Gastrocnemius medialis (tissue), 4 donors: ENCODE measurements at regions not wholly inside any gene's neighbourhood (a gene's known extent, or its start where the extent isn't known, plus 50 kb on each side); places are given as distances from the start of the nearest gene placed in this dataset.

ENCODE experiments used
- ATAC-seq, 2 donors: fragments of 150-250 bp; one replicate each; pipeline ENCODE4 v1.9.1; 2016
- DNase-seq, 2 donors: peaks; one replicate each; pipeline ENCODE4 v3.0.0-alpha.2; 2019
- H3K27ac ChIP-seq, 4 donors: fragments of 200-600 bp; sonication (generic); 1 replicate in 1 of 4; 2 replicates in 3 of 4; pipeline ENCODE4 v1.5.1; 2016 to 2018; ENCODE audit warnings: mild to moderate bottlenecking in 2 of 4, moderate library complexity in 1 of 4
- H3K27me3 ChIP-seq, 3 donors: fragments of 200-600 bp; sonication (generic) in 2 of 3; 1 replicate in 1 of 3; 2 replicates in 2 of 3; pipeline versions ENCODE4 v1.5.1 to v1.6.0; 2016 to 2019; ENCODE audit warnings: mild to moderate bottlenecking in 1 of 3, moderate library complexity in 1 of 3
- H3K36me3 ChIP-seq, 2 donors: fragments of 200-600 bp; sonication (generic) in 1 of 2; one replicate each; pipeline ENCODE4 v1.5.1; 2017 to 2018
- H3K4me1 ChIP-seq, 2 donors: fragments of 200-600 bp; sonication (generic) in 1 of 2; one replicate each; pipeline ENCODE4 v1.5.1; 2016 to 2017; ENCODE audit warnings: mild to moderate bottlenecking in 2 of 2
- H3K4me3 ChIP-seq, 4 donors: fragments of 200-600 bp; sonication (generic) in 3 of 4; 1 replicate in 1 of 4; 2 replicates in 3 of 4; pipeline ENCODE4 v1.5.1; 2016 to 2019; ENCODE audit warnings: mild to moderate bottlenecking in 2 of 4
- H3K9me3 ChIP-seq, 3 donors: fragments of 200-600 bp; sonication (generic) in 2 of 3; 1 replicate in 1 of 3; 2 replicates in 2 of 3; pipeline ENCODE4 v1.5.1; 2016 to 2019
- POLR2A ChIP-seq, 2 donors: fragments of 450-650 bp; IDR thresholded peaks; one replicate each; pipeline ENCODE4 v1.6.1; 2017; ENCODE audit warnings: antibody characterized with exemption in 2 of 2, mild to moderate bottlenecking in 2 of 2, moderate library complexity in 2 of 2
- in situ Hi-C, 4 donors: fragments of 200-750 bp; cut with MboI; loops; one replicate each; pipeline versions ENCODE4 v1.15.0 to v1.8.0; 2017; ENCODE audit warnings: low sequenced_read_pairs in 4 of 4
- intact Hi-C: fragments of 100-400 bp; cut with DNase I; formaldehyde crosslinking; loops from one replicate; pipeline ENCODE4 v1.15.1; 2023; ENCODE audit warnings: low total_unique reads
- TF ChIP-seq, protein P1 (sequence below), 5 experiments: fragments of 450-650 bp in 3 of 5; fragments of 200-600 bp in 2 of 5; sonication (generic) in 2 of 5; IDR thresholded peaks in 4 of 5; conservative IDR thresholded peaks in 1 of 5; 1 replicate in 4 of 5; 2 replicates in 1 of 5; pipeline ENCODE4 v1.5.1; 2016 to 2019; ENCODE audit warnings: antibody characterized with exemption in 5 of 5, mild to moderate bottlenecking in 3 of 5, moderate library complexity in 3 of 5

GRCh38 chr12:59911516-59911915 is 315.7 kb downstream of the SLC16A7 start:
- no peaks in the 10 kb centered on the region for H3K9me3 ChIP-seq
- intact Hi-C loops, result no loop called here
- no peaks in the 10 kb centered on the region for H3K27me3 ChIP-seq
- no peaks in the 10 kb centered on the region for H3K36me3 ChIP-seq
- no peak for ATAC-seq
- H3K4me3 ChIP-seq, result no peak overlapping the region
- H3K27ac ChIP-seq, result no peak overlapping the region
- in situ Hi-C loops, result no loop called here
- TF ChIP-seq, protein P1, sequence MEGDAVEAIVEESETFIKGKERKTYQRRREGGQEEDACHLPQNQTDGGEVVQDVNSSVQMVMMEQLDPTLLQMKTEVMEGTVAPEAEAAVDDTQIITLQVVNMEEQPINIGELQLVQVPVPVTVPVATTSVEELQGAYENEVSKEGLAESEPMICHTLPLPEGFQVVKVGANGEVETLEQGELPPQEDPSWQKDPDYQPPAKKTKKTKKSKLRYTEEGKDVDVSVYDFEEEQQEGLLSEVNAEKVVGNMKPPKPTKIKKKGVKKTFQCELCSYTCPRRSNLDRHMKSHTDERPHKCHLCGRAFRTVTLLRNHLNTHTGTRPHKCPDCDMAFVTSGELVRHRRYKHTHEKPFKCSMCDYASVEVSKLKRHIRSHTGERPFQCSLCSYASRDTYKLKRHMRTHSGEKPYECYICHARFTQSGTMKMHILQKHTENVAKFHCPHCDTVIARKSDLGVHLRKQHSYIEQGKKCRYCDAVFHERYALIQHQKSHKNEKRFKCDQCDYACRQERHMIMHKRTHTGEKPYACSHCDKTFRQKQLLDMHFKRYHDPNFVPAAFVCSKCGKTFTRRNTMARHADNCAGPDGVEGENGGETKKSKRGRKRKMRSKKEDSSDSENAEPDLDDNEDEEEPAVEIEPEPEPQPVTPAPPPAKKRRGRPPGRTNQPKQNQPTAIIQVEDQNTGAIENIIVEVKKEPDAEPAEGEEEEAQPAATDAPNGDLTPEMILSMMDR (IDR thresholded peaks at IDR 0.05 in 4 of 5, conservative IDR thresholded peaks at IDR 0.05 in 1 of 5), result no peak
- TF ChIP-seq POLR2A (IDR thresholded peaks at IDR 0.05), result no peak
- DNase-seq, result no peak
- H3K4me1 ChIP-seq, result no peaks in the 10 kb centered on the region

GRCh38 chr12:59916988-59917387 is 321.2 kb downstream of the SLC16A7 start:
- no peak overlapping the region for H3K27ac ChIP-seq
- H3K9me3 ChIP-seq, result no peaks in the 10 kb centered on the region
- intact Hi-C loops, result no loop called here
- no peak for ATAC-seq
- H3K4me1 ChIP-seq, result no peaks in the 10 kb centered on the region
- no peak for DNase-seq
- no peaks in the 10 kb centered on the region for H3K27me3 ChIP-seq
- no peak overlapping the region for H3K4me3 ChIP-seq
- in situ Hi-C loops, result no loop called here
- TF ChIP-seq, protein P1 (IDR thresholded peaks at IDR 0.05 in 4 of 5, conservative IDR thresholded peaks at IDR 0.05 in 1 of 5), result no peak
- TF ChIP-seq POLR2A (IDR thresholded peaks at IDR 0.05), result no peak
- no peaks in the 10 kb centered on the region for H3K36me3 ChIP-seq

GRCh38 chr12:59927032-59927431 is 331.2 kb downstream of the SLC16A7 start:
- Histone ChIP-seq H3K9me3 (no peaks in the 10 kb centered on the region), H3K4me1 (no peaks in the 10 kb centered on the region), H3K4me3 (no peak overlapping the region), H3K36me3 (no peaks in the 10 kb centered on the region), H3K27me3 (no peaks in the 10 kb centered on the region), H3K27ac (no peak overlapping the region)
- ATAC-seq (no peak), DNase-seq (no peak)
- intact Hi-C loops (no loop called here), in situ Hi-C loops (no loop called here)
- TF ChIP-seq POLR2A (IDR thresholded peaks at IDR 0.05), result no peak
- TF ChIP-seq, protein P1 (IDR thresholded peaks at IDR 0.05 in 4 of 5, conservative IDR thresholded peaks at IDR 0.05 in 1 of 5), result no peak

DNA sequence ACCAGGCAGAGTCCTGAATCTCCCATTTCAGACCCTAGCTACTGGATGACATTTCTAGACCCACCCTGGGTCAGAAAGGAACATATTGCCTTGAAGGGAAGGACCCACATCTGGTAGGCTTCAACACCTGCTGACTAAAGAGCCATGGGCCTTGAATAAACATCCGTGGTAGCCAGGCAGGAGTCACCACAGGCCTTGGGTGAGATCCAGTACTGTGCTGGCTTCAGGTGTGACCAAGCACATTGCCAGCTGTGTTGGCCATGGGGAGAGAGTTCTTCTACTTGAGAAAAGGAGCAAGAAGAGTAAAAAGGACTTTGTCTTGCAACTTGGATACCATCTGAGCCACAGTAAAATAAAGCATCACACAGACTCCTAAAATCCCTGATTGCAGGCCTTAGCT is 332.6 kb downstream of the SLC16A7 start:
- H3K36me3 ChIP-seq, result no peaks in the 10 kb centered on the region
- H3K4me1 ChIP-seq, result no peaks in the 10 kb centered on the region
- in situ Hi-C loops, result no loop called here
- ATAC-seq (no peak), DNase-seq (no peak)
- no peaks in the 10 kb centered on the region for H3K9me3 ChIP-seq
- H3K27ac ChIP-seq, result no peak overlapping the region
- TF ChIP-seq, protein P1 (IDR thresholded peaks at IDR 0.05 in 4 of 5, conservative IDR thresholded peaks at IDR 0.05 in 1 of 5), result no peak
- no peak for TF ChIP-seq POLR2A (IDR thresholded peaks at IDR 0.05)
- H3K4me3 ChIP-seq, result no peak overlapping the region
- H3K27me3 ChIP-seq, result no peaks in the 10 kb centered on the region
- intact Hi-C loops, result no loop called here

DNA sequence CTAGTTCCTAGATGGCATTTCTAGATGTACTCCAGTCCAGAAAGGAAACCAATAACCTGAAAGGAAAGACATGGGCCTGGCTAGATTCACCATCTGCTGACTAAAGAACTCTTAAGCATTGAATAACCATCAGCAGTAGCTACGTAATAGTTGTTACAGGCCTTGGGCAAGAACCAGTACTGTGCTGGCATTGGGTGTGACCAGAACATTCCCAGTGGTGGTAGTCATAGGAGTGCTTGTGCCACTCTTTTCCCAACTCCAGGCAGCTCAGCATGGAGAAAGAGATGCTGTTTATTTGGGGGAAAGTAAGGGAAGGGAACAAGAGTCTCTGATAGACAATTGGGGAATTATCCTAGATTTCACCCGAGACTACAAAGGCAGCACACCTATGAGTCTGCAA is 333.3 kb downstream of the SLC16A7 start:
- no peak for ATAC-seq
- intact Hi-C loops, result no loop called here

More for the DNA sequence above, 333.3 kb downstream of the SLC16A7 start:
- in situ Hi-C loops, result no loop called here
- no peak for DNase-seq
- H3K4me3 ChIP-seq, result no peak overlapping the region
- no peaks in the 10 kb centered on the region for H3K9me3 ChIP-seq
- H3K27me3 ChIP-seq, result no peaks in the 10 kb centered on the region
- no peak overlapping the region for H3K27ac ChIP-seq
- TF ChIP-seq, protein P1 (IDR thresholded peaks at IDR 0.05 in 4 of 5, conservative IDR thresholded peaks at IDR 0.05 in 1 of 5), result no peak
- no peaks in the 10 kb centered on the region for H3K36me3 ChIP-seq
- no peaks in the 10 kb centered on the region for H3K4me1 ChIP-seq
